ENCODE measurements at regions not wholly inside any gene's neighbourhood (a gene's known extent, or its start where the extent isn't known, plus 50 kb on each side); places are given as distances from the start of the nearest gene placed in this dataset.

- H2AFZ ChIP-seq (ENCODE audit: low read length): no peak overlapping the region
- no peaks in the 10 kb centered on the region for H3K9me3 ChIP-seq (replicated peaks in 1 of 2; ENCODE audit: control insufficient read depth in 2 of 2, insufficient read depth in 1 of 2, low read depth in 1 of 2, low read length in 2 of 2)
- no peak overlapping the region for H4K8ac ChIP-seq (ENCODE audit: low read depth, low read length)
- no peak overlapping the region for H3K9ac ChIP-seq (ENCODE audit: low read depth, low read length, poor library complexity)
- H3K27me3 ChIP-seq (ENCODE audit: control insufficient read depth in 3 of 3, insufficient read depth in 3 of 3, low read depth in 1 of 3, low read length in 3 of 3): no peaks in the 10 kb centered on the region
- H2BK5ac ChIP-seq (ENCODE audit: low read length): no peak overlapping the region
- no peak overlapping the region for H2BK120ac ChIP-seq (ENCODE audit: low read depth, low read length)
- no peak for DNase-seq (ENCODE audit: low spot score)
- no peak overlapping the region for H2AK5ac ChIP-seq (ENCODE audit: low read depth, low read length)
- H3K36me3 ChIP-seq (replicated peaks in 1 of 2; ENCODE audit: control insufficient read depth in 2 of 2, insufficient read depth in 2 of 2, low read length in 2 of 2): no peaks in the 10 kb centered on the region
- H3K79me1 ChIP-seq (ENCODE audit: low read depth, low read length): no peaks in the 10 kb centered on the region
- H3K4me3 ChIP-seq (ENCODE audit: low read length in 2 of 2): no peak overlapping the region
- no peak overlapping the region for H3K14ac ChIP-seq (ENCODE audit: low read length)
- H3K4me2 ChIP-seq (ENCODE audit: insufficient read depth, low read length, poor library complexity, severe bottlenecking): no peak overlapping the region
- no peak overlapping the region for H3K23ac ChIP-seq (ENCODE audit: low read depth, low read length, poor library complexity)
- no peak overlapping the region for H3K18ac ChIP-seq (ENCODE audit: low read length)
- no peak overlapping the region for H3K27ac ChIP-seq (replicated peaks; ENCODE audit: low read length)
- no peak overlapping the region for H2BK12ac ChIP-seq (ENCODE audit: low read length)
- H2BK15ac ChIP-seq (ENCODE audit: low read length): no peak overlapping the region
- no peak overlapping the region for H3K4ac ChIP-seq (ENCODE audit: low read length)
- H4K91ac ChIP-seq (ENCODE audit: low read depth, low read length, poor library complexity): no peak overlapping the region
- no peaks in the 10 kb centered on the region for H3K4me1 ChIP-seq (ENCODE audit: control insufficient read depth in 2 of 2, insufficient read depth in 1 of 2, low read depth in 1 of 2, low read length in 2 of 2)
Observed at GRCh38 chr10:65328486-65328885, 1597.3 kb upstream of the LRRTM3 start.

DNA sequence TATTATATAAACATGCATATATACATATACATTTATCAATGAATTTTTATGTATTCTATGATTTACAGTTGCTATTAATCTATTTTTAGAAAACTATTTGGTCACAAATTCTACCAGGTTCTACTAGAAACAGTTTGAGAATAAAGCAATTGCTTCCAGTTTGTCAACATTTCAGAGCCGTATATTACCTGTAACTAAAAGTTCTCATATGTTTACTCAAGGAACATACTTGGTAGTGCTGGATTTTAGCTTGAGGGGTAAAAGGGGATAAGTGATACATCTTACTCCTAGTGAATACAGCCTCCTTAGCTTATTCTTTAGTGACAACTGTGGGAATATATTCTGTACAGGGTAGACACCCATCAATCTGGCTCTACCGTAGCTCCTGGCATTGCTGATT lies 1590.5 kb upstream of the LRRTM3 start:
- no peak overlapping the region for H3K4me2 ChIP-seq (ENCODE audit: insufficient read depth, low read length, poor library complexity, severe bottlenecking)
- no peak overlapping the region for H2BK15ac ChIP-seq (ENCODE audit: low read length)
- H2AK5ac ChIP-seq (ENCODE audit: low read depth, low read length): no peak overlapping the region
- no peaks in the 10 kb centered on the region for H3K79me1 ChIP-seq (ENCODE audit: low read depth, low read length)
- no peak overlapping the region for H2BK12ac ChIP-seq (ENCODE audit: low read length)
- H3K4me1 ChIP-seq (ENCODE audit: control insufficient read depth in 2 of 2, insufficient read depth in 1 of 2, low read depth in 1 of 2, low read length in 2 of 2): no peaks in the 10 kb centered on the region
- H3K27ac ChIP-seq (replicated peaks; ENCODE audit: low read length): no peak overlapping the region
- no peak overlapping the region for H3K4me3 ChIP-seq (ENCODE audit: low read length in 2 of 2)
- no peaks in the 10 kb centered on the region for H3K36me3 ChIP-seq (replicated peaks in 1 of 2; ENCODE audit: control insufficient read depth in 2 of 2, insufficient read depth in 2 of 2, low read length in 2 of 2)
- H3K23ac ChIP-seq (ENCODE audit: low read depth, low read length, poor library complexity): no peak overlapping the region
- H3K18ac ChIP-seq (ENCODE audit: low read length): no peak overlapping the region
- H2AFZ ChIP-seq (ENCODE audit: low read length): no peak overlapping the region
- no peak overlapping the region for H3K4ac ChIP-seq (ENCODE audit: low read length)
- no peak overlapping the region for H3K14ac ChIP-seq (ENCODE audit: low read length)
- WGBS, 2 donors (ENCODE audit: extremely low coverage in 2 of 2, insufficient read length in 2 of 2, insufficient replicate concordance in 1 of 2): no CpG with 5 or more reads among the region's 2 CpGs
- H3K9ac ChIP-seq (ENCODE audit: low read depth, low read length, poor library complexity): no peak overlapping the region
- no peaks in the 10 kb centered on the region for H3K9me3 ChIP-seq (replicated peaks in 1 of 2; ENCODE audit: control insufficient read depth in 2 of 2, insufficient read depth in 1 of 2, low read depth in 1 of 2, low read length in 2 of 2)
- no peak for DNase-seq (ENCODE audit: low spot score)
- no peak overlapping the region for H4K91ac ChIP-seq (ENCODE audit: low read depth, low read length, poor library complexity)
- no peak overlapping the region for H4K8ac ChIP-seq (ENCODE audit: low read depth, low read length)
- no peaks in the 10 kb centered on the region for H3K27me3 ChIP-seq (ENCODE audit: control insufficient read depth in 3 of 3, insufficient read depth in 3 of 3, low read depth in 1 of 3, low read length in 3 of 3)
- no peak overlapping the region for H2BK5ac ChIP-seq (ENCODE audit: low read length)
- no peak overlapping the region for H2BK120ac ChIP-seq (ENCODE audit: low read depth, low read length)

GRCh38 chr10:65340340-65340739 lies 1585.5 kb upstream of the LRRTM3 start:
- H3K14ac ChIP-seq (ENCODE audit: low read length): no peak overlapping the region
- no peaks in the 10 kb centered on the region for H3K79me1 ChIP-seq (ENCODE audit: low read depth, low read length)
- WGBS, 2 donors (ENCODE audit: extremely low coverage in 2 of 2, insufficient read length in 2 of 2, insufficient replicate concordance in 1 of 2): no CpG with 5 or more reads among the region's 1 CpG
- no peaks in the 10 kb centered on the region for H3K36me3 ChIP-seq (replicated peaks in 1 of 2; ENCODE audit: control insufficient read depth in 2 of 2, insufficient read depth in 2 of 2, low read length in 2 of 2)
- no peak overlapping the region for H3K4me3 ChIP-seq (ENCODE audit: low read length in 2 of 2)
- H2BK12ac ChIP-seq (ENCODE audit: low read length): no peak overlapping the region
- no peak overlapping the region for H3K4ac ChIP-seq (ENCODE audit: low read length)
- H3K18ac ChIP-seq (ENCODE audit: low read length): no peak overlapping the region
- H3K9me3 ChIP-seq (replicated peaks in 1 of 2; ENCODE audit: control insufficient read depth in 2 of 2, insufficient read depth in 1 of 2, low read depth in 1 of 2, low read length in 2 of 2): no peaks in the 10 kb centered on the region
- no peak overlapping the region for H2BK15ac ChIP-seq (ENCODE audit: low read length)
- H3K4me1 ChIP-seq (ENCODE audit: control insufficient read depth in 2 of 2, insufficient read depth in 1 of 2, low read depth in 1 of 2, low read length in 2 of 2): no peaks in the 10 kb centered on the region
- no peak overlapping the region for H2BK120ac ChIP-seq (ENCODE audit: low read depth, low read length)
- no peak overlapping the region for H2AK5ac ChIP-seq (ENCODE audit: low read depth, low read length)
- H2AFZ ChIP-seq (ENCODE audit: low read length): no peak overlapping the region
- H3K27me3 ChIP-seq (ENCODE audit: control insufficient read depth in 3 of 3, insufficient read depth in 3 of 3, low read depth in 1 of 3, low read length in 3 of 3): no peaks in the 10 kb centered on the region
- no peak overlapping the region for H3K23ac ChIP-seq (ENCODE audit: low read depth, low read length, poor library complexity)
- H3K9ac ChIP-seq (ENCODE audit: low read depth, low read length, poor library complexity): no peak overlapping the region
- no peak overlapping the region for H4K91ac ChIP-seq (ENCODE audit: low read depth, low read length, poor library complexity)
- H4K8ac ChIP-seq (ENCODE audit: low read depth, low read length): no peak overlapping the region
- no peak overlapping the region for H3K27ac ChIP-seq (replicated peaks; ENCODE audit: low read length)
- no peak overlapping the region for H2BK5ac ChIP-seq (ENCODE audit: low read length)
- no peak for DNase-seq (ENCODE audit: low spot score)
- H3K4me2 ChIP-seq (ENCODE audit: insufficient read depth, low read length, poor library complexity, severe bottlenecking): no peak overlapping the region

DNA sequence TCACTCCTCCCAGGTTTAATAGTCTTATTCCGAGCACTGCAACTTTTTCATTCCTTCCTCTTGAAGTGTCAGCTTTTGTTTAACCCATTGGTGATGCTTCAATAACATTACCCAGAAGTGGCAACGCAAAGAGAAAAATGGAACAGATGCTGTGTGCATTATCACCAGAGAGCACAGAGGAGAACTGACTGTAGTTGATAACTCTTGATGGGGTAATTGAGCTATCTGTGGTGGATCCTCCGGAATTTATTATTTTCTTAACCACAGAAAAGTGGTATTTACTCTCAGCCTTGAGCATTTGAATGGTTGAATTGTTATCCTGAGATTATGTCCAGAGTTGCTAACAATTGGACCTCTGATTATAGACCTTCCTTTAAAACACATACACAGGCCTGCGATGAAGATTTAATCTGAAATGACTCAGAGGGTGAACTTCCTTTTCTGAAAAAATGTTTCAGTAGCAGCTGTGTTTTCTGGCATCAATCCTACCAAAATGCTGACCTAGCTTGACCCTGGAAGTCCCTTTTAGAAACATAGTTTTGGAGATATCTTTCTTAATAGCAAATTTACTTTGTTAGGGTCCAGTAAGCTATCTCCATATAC lies 1584.4 kb upstream of the LRRTM3 start:
- no peak overlapping the region for H3K23ac ChIP-seq (ENCODE audit: low read depth, low read length, poor library complexity)
- DNase-seq (ENCODE audit: low spot score): no peak
- no peak overlapping the region for H2AK5ac ChIP-seq (ENCODE audit: low read depth, low read length)
- no peaks in the 10 kb centered on the region for H3K36me3 ChIP-seq (replicated peaks in 1 of 2; ENCODE audit: control insufficient read depth in 2 of 2, insufficient read depth in 2 of 2, low read length in 2 of 2)
- H4K91ac ChIP-seq (ENCODE audit: low read depth, low read length, poor library complexity): no peak overlapping the region
- H3K27ac ChIP-seq (replicated peaks; ENCODE audit: low read length): no peak overlapping the region
- H3K9me3 ChIP-seq (replicated peaks in 1 of 2; ENCODE audit: control insufficient read depth in 2 of 2, insufficient read depth in 1 of 2, low read depth in 1 of 2, low read length in 2 of 2): no peaks in the 10 kb centered on the region
- H3K18ac ChIP-seq (ENCODE audit: low read length): no peak overlapping the region
- H2BK15ac ChIP-seq (ENCODE audit: low read length): no peak overlapping the region
- no peak overlapping the region for H3K9ac ChIP-seq (ENCODE audit: low read depth, low read length, poor library complexity)
- H3K4ac ChIP-seq (ENCODE audit: low read length): no peak overlapping the region
- no peak overlapping the region for H3K14ac ChIP-seq (ENCODE audit: low read length)
- H3K27me3 ChIP-seq (ENCODE audit: control insufficient read depth in 3 of 3, insufficient read depth in 3 of 3, low read depth in 1 of 3, low read length in 3 of 3): no peaks in the 10 kb centered on the region
- no CpG with 5 or more reads among the region's 4 CpGs for WGBS, 2 donors (ENCODE audit: extremely low coverage in 2 of 2, insufficient read length in 2 of 2, insufficient replicate concordance in 1 of 2)
- H2AFZ ChIP-seq (ENCODE audit: low read length): no peak overlapping the region
- no peak overlapping the region for H3K4me2 ChIP-seq (ENCODE audit: insufficient read depth, low read length, poor library complexity, severe bottlenecking)
- no peak overlapping the region for H3K4me3 ChIP-seq (ENCODE audit: low read length in 2 of 2)
- no peaks in the 10 kb centered on the region for H3K79me1 ChIP-seq (ENCODE audit: low read depth, low read length)
- no peaks in the 10 kb centered on the region for H3K4me1 ChIP-seq (ENCODE audit: control insufficient read depth in 2 of 2, insufficient read depth in 1 of 2, low read depth in 1 of 2, low read length in 2 of 2)
- H2BK5ac ChIP-seq (ENCODE audit: low read length): no peak overlapping the region
- H2BK12ac ChIP-seq (ENCODE audit: low read length): no peak overlapping the region
- no peak overlapping the region for H4K8ac ChIP-seq (ENCODE audit: low read depth, low read length)
- no peak overlapping the region for H2BK120ac ChIP-seq (ENCODE audit: low read depth, low read length)

Data from neuronal stem cell (in vitro differentiated cells).